Retinal pigment epithelial cell (primary cell): ENCODE measurements at regions not wholly inside any gene's neighbourhood (a gene's known extent, or its start where the extent isn't known, plus 50 kb on each side); places are given as distances from the start of the nearest gene placed in this dataset.

Experiments
- DNase-seq: peaks from one replicate; pipeline ENCODE4 v3.0.0-alpha.2; 2010; ENCODE audit warnings: low read depth
- H3K4me3 ChIP-seq: 2 replicates; pipeline ENCODE4 v1.5.1; 2011; ENCODE audit warnings: mild to moderate bottlenecking, low read length, control low read depth, moderate library complexity
- TF ChIP-seq, protein P1 (sequence below): conservative IDR thresholded peaks from 2 replicates; pipeline ENCODE4 v1.5.1; 2011; ENCODE audit warnings: low read depth, low read length, control low read depth, inconsistent platforms

DNA sequence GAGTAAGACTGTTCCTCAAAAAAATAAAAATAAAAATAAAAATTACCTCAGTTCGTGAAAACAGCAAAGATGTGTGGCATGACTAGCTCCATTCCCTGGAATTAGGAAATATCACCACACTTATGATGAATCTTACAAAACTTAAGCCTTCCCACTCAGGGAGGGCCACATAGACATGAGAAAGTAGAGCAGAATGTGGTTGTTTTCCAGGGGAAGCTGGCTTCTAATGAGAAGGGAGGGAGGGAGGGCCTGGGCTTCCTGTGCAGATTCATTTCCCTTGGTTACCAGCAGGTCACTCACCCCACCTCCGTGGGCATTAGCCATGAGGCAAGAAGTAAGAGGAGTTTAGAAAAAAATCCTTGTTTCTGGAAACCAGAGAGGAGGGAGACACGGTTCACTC, 95.9 kb upstream of the RMDN2 start:
- H3K4me3 ChIP-seq: no peak overlapping the region
- TF ChIP-seq, protein P1, sequence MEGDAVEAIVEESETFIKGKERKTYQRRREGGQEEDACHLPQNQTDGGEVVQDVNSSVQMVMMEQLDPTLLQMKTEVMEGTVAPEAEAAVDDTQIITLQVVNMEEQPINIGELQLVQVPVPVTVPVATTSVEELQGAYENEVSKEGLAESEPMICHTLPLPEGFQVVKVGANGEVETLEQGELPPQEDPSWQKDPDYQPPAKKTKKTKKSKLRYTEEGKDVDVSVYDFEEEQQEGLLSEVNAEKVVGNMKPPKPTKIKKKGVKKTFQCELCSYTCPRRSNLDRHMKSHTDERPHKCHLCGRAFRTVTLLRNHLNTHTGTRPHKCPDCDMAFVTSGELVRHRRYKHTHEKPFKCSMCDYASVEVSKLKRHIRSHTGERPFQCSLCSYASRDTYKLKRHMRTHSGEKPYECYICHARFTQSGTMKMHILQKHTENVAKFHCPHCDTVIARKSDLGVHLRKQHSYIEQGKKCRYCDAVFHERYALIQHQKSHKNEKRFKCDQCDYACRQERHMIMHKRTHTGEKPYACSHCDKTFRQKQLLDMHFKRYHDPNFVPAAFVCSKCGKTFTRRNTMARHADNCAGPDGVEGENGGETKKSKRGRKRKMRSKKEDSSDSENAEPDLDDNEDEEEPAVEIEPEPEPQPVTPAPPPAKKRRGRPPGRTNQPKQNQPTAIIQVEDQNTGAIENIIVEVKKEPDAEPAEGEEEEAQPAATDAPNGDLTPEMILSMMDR: no peak
- DNase-seq: peak; percentile 86

DNA sequence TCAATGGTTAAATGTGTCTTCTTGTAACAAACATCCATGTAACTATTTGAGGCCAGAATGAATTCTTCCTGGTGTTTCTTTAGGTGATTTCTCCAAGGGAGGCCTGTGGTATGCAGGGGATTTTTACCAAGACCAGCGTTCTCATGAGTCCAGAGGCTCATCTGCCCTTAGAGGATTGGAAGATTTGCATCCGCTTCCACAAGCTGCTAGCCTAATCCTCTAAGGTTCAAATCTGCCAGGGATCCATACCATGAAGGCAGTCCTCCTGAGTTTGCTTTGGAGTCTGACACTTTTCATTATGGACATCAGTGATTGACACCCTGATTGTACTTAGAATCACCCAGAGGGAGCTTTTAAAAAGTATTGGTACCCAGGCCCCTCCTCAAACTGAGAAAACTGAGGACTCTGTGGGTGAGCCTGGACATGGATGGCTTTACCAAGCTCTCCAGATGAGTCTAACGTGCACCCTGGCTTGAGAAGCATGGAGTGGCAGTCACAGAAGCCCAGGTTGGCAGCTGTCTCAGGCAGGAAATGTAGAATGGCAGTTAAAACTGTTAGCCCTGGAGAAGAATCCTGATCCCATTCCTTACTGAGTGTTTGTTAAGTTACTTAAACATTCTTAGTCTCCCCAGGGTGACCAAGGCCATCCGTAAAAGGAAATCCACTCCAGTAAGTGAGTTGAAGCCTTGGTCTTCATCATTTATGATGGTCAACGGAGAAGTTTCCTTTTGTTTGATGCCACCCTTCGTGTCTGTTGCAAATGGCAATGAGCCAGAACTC, 95.3 kb upstream of the RMDN2 start:
- H3K4me3 ChIP-seq: no peak overlapping the region
- TF ChIP-seq, protein P1: no peak
- DNase-seq: no peak

DNA sequence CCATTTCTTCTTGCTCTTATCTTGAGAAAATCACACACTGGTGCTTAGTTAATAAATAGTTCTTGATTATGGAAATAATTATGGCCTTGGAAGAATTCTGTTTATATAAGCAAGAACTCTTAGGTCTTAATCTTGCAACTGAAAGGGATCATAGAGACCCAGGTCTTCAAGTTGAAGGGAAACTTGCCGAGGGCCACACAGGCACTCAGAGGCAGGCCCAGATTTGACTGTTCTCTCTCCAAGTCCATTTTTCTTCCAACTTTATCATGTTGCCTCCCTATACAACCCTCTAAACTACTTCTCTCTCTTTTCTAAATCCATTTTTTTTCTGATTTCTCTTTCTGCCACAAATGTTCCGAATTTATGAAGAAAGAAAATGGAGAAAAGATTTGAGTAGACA, 94.5 kb upstream of the RMDN2 start:
- no peak overlapping the region for H3K4me3 ChIP-seq
- TF ChIP-seq, protein P1: no peak
- DNase-seq: no peak

DNA sequence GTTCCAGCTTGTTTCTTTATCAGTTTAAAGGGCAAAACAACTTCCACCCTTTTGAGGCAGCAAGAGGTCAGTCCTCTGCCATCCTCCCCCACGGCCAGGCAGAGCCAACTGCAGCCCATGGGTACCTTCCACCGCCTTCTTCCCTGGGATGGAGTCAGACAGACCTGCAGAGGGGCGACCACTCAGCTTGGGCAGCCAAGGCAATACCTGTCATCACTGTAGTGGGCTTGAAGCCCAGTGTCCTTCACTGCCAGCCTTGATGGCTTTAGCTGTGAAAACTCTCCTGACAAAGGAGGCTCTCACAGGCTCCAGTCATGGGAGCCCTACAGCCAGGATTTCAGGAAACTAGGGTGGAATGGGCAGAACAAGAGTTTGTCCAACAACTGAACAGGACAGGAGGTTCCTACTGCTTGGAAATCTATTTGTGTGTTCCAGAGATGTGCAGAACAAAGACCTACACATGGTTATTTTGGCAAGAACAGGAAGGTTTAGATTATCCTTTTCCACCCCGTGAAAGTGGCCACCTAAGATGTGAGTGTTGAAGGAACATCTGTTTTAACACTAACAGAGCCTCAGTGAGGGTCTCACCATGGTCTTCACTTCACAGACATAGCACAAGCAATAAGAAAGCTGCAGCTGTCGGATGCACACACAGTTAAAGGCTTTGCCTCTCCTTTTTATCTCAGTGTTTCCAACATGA, 93.9 kb upstream of the RMDN2 start:
- no peak for DNase-seq
- H3K4me3 ChIP-seq: no peak overlapping the region
- TF ChIP-seq, protein P1: no peak

DNA sequence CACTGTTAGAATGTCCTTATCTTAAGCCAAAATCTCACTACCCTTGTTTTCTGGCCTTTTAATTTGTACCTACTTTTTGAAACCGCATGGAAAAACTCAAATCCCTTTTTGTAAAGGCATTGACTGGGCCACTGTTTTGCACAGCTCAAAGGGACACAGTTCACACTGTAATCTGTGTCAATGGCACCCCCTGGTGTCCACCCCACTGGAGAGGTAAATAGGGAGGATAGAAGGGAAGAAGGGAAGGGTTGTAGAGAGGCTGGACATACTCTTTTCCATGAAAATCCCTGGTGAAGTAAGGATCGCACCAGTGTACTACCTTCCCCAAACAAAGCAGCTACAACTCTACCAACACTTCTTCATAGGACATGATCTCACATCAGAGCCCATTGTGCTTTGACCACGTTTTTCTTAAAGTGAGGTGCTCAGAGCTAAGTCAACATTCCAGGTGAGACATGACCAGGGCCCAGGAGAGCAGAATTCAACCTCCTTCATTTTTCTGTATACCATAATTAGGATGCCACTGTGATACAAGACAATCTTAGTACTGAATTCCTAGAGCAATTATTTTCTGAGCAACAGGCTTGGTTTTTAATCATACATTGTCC, 92.4 kb upstream of the RMDN2 start:
- TF ChIP-seq, protein P1: peak; percentile 84
- DNase-seq: peak; percentile 29
- no peak overlapping the region for H3K4me3 ChIP-seq

DNA sequence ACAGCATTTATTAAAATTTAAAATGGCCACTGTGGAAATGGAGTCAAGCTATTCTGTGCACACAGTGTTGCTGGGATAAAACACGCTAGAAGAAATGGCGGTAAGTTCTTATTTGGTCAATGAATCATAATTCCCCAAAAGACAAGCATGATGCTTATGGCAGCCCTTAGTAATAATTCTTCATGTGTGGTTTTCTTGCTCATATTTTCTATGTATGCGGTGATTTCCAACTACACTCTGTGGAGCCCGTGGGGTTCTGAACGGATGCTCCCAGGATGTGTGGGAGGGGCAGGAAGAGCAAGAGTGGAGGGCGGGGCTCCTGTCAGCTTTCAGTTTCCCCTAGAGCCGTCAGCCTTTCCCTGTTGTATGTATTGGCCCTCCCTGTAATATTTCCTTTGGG, 91.7 kb upstream of the RMDN2 start:
- no peak overlapping the region for H3K4me3 ChIP-seq
- no peak for DNase-seq
- TF ChIP-seq, protein P1: no peak
